ENCODE measurements at regions not wholly inside any gene's neighbourhood (a gene's known extent, or its start where the extent isn't known, plus 50 kb on each side); places are given as distances from the start of the nearest gene placed in this dataset.

GRCh38 chr7:34282271-34282670 is 375.7 kb upstream of the NPSR1 start:
- no peak for ATAC-seq (ENCODE audit: low FRiP score)
- DNase-seq (ENCODE audit: low spot score), result no peak
- TF ChIP-seq CTCF (IDR thresholded peaks at IDR 0.05), result no peak

- no peak for DNase-seq (ENCODE audit: low spot score)
- TF ChIP-seq CTCF (IDR thresholded peaks at IDR 0.05), result no peak
- ATAC-seq (ENCODE audit: low FRiP score), result no peak
These were observed 361.4 kb upstream of the NPSR1 start for GRCh38 chr7:34296663-34297062.

GRCh38 chr7:34298492-34299013 is 359.5 kb upstream of the NPSR1 start:
- no peak for DNase-seq (ENCODE audit: low spot score)
- no peak for TF ChIP-seq CTCF (IDR thresholded peaks at IDR 0.05)
- no peak for ATAC-seq (ENCODE audit: low FRiP score)

GRCh38 chr7:34299066-34299465 is 359.0 kb upstream of the NPSR1 start:
- TF ChIP-seq CTCF (IDR thresholded peaks at IDR 0.05), result no peak
- no peak for DNase-seq (ENCODE audit: low spot score)

GRCh38 chr7:34307540-34307939 is 350.5 kb upstream of the NPSR1 start:
- TF ChIP-seq CTCF (IDR thresholded peaks at IDR 0.05), result no peak
- DNase-seq (ENCODE audit: low spot score) (no peak), ATAC-seq (ENCODE audit: low FRiP score) (no peak)

More at GRCh38 chr7:34299066-34299465, 359.0 kb upstream of the NPSR1 start:
- no peak for ATAC-seq (ENCODE audit: low FRiP score)

GRCh38 chr7:34308595-34308994 is 349.4 kb upstream of the NPSR1 start:
- DNase-seq (ENCODE audit: low spot score), result no peak
- no peak for ATAC-seq (ENCODE audit: low FRiP score)
- no peak for TF ChIP-seq CTCF (IDR thresholded peaks at IDR 0.05)

GRCh38 chr7:34309116-34309515 is 348.9 kb upstream of the NPSR1 start:
- DNase-seq (ENCODE audit: low spot score) (no peak), ATAC-seq (ENCODE audit: low FRiP score) (no peak)

More at GRCh38 chr7:34309116-34309515, 348.9 kb upstream of the NPSR1 start:
- no peak for TF ChIP-seq CTCF (IDR thresholded peaks at IDR 0.05)
